HG03139 (cell line): ENCODE measurements at regions not wholly inside any gene's neighbourhood (a gene's known extent, or its start where the extent isn't known, plus 50 kb on each side); places are given as distances from the start of the nearest gene placed in this dataset.

ENCODE experiments used
- ATAC-seq: cut with Tn5 transposase; IDR thresholded peaks from one replicate; pipeline ENCODE4 v1.9.1; 2021; ENCODE audit not compliant: unreplicated experiment

GRCh38 chr15:99921101-99921500, 187.9 kb upstream of the LYSMD4 start:
- ATAC-seq = no peak

- no peak for ATAC-seq
Observed at GRCh38 chr15:99918072-99918471, 184.8 kb upstream of the LYSMD4 start.

- no peak for ATAC-seq
Observed at GRCh38 chr15:99917252-99917651, 184.0 kb upstream of the LYSMD4 start.

GRCh38 chr15:99916668-99917223, 183.5 kb upstream of the LYSMD4 start:
- no peak for ATAC-seq

GRCh38 chr15:99914723-99915122, 181.5 kb upstream of the LYSMD4 start:
- ATAC-seq = no peak

GRCh38 chr15:99911816-99912215, 178.6 kb upstream of the LYSMD4 start:
- ATAC-seq = no peak

- no peak for ATAC-seq
Observed at GRCh38 chr15:99909592-99910295, 176.5 kb upstream of the LYSMD4 start.

- no peak for ATAC-seq
Observed at GRCh38 chr15:99907698-99908097, 174.5 kb upstream of the LYSMD4 start.

GRCh38 chr15:99906793-99907192, 173.6 kb upstream of the LYSMD4 start:
- no peak for ATAC-seq

- ATAC-seq = no peak
Observed at GRCh38 chr15:99906311-99906710, 173.1 kb upstream of the LYSMD4 start.

GRCh38 chr15:99902248-99902928, 169.2 kb upstream of the LYSMD4 start:
- ATAC-seq = no peak

- no peak for ATAC-seq
Observed at GRCh38 chr15:99895956-99896311, 162.7 kb upstream of the LYSMD4 start.

GRCh38 chr15:99895189-99895955, 162.1 kb upstream of the LYSMD4 start:
- no peak for ATAC-seq

GRCh38 chr15:99878835-99879234, 145.6 kb upstream of the LYSMD4 start:
- ATAC-seq = no peak

GRCh38 chr15:99873451-99873850, 140.2 kb upstream of the LYSMD4 start:
- no peak for ATAC-seq

- ATAC-seq = no peak
Observed at GRCh38 chr15:99863550-99864198, 130.4 kb upstream of the LYSMD4 start.

GRCh38 chr15:99857836-99858235, 124.6 kb upstream of the LYSMD4 start:
- no peak for ATAC-seq

GRCh38 chr15:99850517-99850916, 117.3 kb upstream of the LYSMD4 start:
- no peak for ATAC-seq

GRCh38 chr15:99845009-99845408, 111.8 kb upstream of the LYSMD4 start:
- peak; percentile 66 for ATAC-seq

- ATAC-seq = no peak
Observed at GRCh38 chr15:99844150-99844549, 110.9 kb upstream of the LYSMD4 start.

- no peak for ATAC-seq
Observed at GRCh38 chr15:99842071-99842470, 108.8 kb upstream of the LYSMD4 start.
